Astrocyte (in vitro differentiated cells and primary cell): ENCODE measurements at regions not wholly inside any gene's neighbourhood (a gene's known extent, or its start where the extent isn't known, plus 50 kb on each side); places are given as distances from the start of the nearest gene placed in this dataset.

Source experiments
- CTCF ChIP-seq: IDR thresholded peaks from 2 replicates; pipeline ENCODE4 v1.5.1; 2011; ENCODE audit warnings: low read depth, mild to moderate bottlenecking, inconsistent platforms, low read length, moderate library complexity; ENCODE audit not compliant: insufficient read depth
- EZH2 ChIP-seq: IDR thresholded peaks from 2 replicates; pipeline ENCODE4 v1.6.1; 2012; ENCODE audit warnings: mild to moderate bottlenecking, low read length, inconsistent platforms; ENCODE audit not compliant: insufficient read depth

DNA sequence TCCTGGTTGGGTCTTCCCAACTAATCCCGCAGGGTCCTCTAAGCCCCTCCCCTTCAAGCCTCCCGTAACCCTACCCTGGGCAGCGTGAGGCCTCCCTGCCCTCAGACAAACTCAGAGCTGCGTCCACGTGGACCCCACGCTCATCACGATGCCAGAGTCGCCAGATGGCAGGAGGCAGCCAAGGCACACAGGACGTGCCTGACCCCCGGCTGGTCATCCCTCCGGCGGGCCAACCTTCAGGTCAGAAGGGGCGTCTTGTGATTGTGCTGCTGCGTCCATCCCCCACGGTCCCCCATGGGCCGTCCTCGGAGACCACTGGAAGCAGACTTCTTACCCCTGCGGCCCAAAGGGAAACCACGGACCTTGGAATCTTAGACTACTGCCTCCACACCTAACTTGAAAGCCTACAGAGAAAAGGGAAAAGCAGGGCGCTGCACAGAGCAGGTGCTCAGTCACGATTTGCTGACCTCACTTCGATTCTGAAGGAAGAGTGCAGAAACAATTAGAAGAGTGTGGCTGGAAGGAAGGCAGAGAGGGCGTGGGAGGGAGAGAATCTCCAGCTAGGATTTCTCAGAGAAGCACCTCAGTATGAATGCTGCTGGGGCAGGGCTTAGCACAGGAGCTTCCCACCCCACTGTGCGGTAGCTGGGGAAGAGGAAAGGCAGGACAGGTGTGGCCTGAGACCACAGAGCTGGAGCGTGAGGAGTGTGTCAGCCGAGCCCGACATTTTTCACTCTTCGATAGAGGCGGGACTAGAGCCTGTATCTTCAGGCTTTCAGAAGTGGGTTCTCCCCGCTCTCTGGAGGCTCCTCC, 174.8 kb downstream of the ERCC6L2 start:
- TF ChIP-seq CTCF (no peak), EZH2 (no peak)
